GM21786 (cell line): ENCODE measurements at regions not wholly inside any gene's neighbourhood (a gene's known extent, or its start where the extent isn't known, plus 50 kb on each side); places are given as distances from the start of the nearest gene placed in this dataset.
A peak's percentile ranks its signal among the peaks of the same experiment; 100 is the strongest.
"Not testable (repeated sequence)": the region's sequence is repeated elsewhere in the genome, so short reads cannot be mapped to it uniquely, and the experiment has no call there.

Experiments used
- ATAC-seq: cut with Tn5 transposase; IDR thresholded peaks from one replicate; pipeline ENCODE4 v1.9.1; 2021; ENCODE audit not compliant: unreplicated experiment

DNA sequence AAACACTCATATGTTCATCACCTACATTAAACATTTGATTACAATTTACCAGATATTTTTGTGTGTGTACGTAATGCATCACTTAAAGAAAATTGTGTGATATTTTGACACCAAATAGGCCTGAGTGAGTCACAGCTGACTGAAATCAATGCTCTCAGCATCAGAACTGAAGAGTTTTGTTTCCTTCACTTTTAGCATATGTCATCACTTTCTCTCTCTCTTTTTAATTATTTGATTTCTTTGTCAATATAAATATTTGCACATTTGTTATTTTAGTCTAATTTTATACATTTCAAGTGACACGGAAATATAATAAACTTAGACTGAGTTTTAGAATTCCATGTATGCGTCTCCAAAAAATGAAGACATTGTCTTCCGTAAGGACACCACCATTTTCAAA lies 545.3 kb downstream of the PTPRC start:
- no peak for ATAC-seq

GRCh38 chr1:199194862-199195261 lies 556.0 kb downstream of the PTPRC start:
- no peak for ATAC-seq

DNA sequence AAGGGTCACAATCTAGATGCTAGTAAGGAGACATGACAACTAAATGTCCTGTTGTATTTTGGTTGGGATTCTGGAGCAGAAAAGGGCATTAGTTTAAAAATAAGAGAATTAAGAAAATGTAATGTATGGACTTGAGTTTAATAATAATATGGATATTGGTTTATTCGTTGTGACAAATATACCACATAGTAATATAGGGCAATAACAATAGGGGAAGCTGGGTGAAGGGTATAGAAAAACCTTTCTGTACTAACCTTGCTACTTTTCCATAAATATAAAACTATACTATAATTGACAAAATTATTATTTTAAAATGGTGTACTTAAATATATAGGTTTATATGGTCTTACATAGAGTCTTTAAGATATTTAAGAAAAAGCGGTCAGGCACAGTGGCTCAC lies 558.9 kb downstream of the PTPRC start:
- ATAC-seq: no peak

- ATAC-seq: no peak
These were observed 563.5 kb downstream of the PTPRC start for GRCh38 chr1:199202331-199202730.

GRCh38 chr1:199204231-199204630 lies 565.4 kb downstream of the PTPRC start:
- no peak for ATAC-seq

DNA sequence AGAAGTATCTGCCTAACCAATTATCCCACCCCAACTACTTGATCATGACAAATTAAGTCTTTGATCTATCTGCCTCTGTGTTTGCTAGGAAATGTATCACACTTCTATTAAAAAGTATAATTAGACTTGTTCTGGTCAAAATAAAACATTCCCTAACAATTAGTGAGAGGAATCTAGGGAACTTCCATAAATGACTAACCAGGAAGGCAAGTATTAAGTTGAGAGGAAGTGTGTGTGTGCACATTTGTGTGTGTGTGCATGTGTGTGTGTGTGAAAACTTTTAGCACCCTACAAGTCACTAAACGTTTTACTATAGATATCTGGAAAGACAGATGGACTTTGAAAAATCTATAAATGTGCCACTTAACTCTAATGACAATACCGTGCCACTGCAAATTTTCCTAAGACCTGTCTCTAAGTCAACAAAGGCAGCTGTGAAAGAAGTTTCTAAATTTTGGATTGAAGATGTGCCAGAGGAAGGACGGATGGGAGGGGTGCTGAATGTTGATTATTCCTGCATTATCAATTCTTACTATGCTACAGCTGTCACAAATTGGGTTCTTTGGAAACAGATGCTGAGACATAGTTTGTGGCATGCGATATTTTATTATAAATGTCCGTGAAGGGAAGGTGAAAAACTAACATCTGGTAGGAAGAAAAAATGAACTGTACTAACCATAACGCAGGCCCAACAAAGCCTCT lies 567.1 kb downstream of the PTPRC start:
- ATAC-seq: no peak

- ATAC-seq: no peak
These were observed 570.0 kb downstream of the PTPRC start for GRCh38 chr1:199208847-199209246.

DNA sequence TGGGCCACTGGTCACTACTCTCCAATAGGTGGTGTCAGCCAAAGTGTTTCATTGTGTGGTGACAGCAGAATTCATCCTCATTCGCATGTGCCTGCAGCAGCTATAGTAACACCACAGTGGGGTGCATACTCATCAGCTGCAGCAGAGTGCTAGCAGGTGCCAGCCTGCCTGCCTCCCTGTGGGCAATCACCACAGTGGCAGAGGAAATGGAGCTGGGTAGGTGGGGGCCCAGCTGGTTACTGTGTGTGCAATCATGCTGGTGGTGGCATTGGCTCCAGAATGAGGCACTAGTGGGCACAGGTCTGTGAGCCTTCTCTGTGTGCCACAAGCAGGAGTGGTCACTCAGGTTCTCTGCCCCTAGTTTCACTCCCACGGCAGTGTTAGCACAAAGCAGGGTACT lies 579.2 kb downstream of the PTPRC start:
- no peak for ATAC-seq

DNA sequence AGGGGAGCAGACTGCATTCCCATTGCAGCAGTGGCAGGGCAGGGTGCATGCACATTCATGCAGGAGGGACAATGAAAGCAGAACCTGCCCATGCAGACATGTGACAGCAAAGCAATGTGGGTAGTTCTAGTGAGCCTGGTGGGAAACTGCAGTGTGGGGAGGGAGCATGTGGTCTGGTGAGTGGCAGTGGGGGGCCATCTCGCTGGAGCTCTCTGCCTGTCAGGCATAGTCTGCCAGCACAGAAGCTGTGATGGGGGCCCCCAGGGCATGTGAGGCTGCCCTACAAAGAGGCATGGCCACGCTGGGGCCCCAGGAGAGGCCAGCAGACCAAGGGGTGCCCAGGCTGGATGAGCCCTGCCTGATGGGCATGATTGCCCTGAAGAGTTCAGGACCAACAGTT lies 579.7 kb downstream of the PTPRC start:
- no peak for ATAC-seq

DNA sequence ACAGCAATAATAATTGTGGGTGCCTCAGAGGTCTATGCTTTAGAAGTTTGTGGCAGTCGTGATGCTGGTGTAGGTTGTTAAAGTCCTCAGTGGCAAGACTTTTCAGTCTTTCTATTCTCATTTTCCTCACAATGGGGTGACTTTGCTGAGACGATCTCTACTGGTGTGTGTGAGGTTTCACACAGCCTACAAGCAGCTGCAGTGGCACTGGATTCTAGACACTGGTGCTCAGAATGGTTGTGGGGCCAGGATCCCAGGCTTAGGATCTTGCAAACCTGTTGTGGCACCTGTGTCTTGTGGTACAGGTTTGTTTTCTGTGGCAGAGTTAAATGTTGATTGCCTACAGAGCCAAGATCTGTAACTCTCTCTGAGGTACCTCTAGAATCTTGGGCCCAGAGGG lies 581.2 kb downstream of the PTPRC start:
- ATAC-seq: no peak

DNA sequence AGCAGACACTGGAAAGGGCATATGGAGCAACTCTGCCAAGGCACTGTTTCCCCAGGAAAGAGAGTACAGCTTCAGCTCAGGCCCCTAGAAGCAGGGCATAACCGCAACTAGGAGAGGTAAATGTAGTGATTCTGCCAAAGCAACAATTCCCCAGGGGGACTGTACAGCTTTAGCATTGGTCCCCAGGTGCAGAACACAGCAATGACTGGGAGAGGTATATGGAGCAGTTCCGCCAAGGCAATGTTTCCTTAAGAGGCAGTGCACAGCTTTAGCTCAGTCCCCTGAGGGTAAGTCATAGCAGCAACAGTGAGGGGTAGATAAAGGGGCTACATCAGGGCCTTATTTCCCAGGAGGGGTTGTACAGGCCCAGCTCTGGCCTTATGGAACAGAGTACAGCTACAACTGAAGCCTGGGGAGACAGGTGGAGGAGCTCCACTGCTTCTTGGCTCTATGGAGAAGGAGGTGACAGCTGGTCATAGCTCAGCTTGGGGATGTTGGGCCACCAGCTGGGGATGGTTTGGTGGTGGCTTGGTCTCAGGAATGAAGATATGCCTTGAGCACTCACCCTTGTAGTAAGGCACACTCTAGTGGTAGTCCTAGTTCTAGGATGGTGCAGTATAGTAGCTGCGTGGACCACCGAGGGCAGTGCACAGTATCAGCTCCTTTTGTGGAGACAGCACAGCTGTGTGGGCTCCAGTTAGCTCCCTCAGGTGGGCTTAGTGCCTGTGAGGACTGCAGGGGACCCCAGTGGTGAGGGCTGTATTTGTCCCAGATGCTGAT lies 582.7 kb downstream of the PTPRC start:
- no peak for ATAC-seq

DNA sequence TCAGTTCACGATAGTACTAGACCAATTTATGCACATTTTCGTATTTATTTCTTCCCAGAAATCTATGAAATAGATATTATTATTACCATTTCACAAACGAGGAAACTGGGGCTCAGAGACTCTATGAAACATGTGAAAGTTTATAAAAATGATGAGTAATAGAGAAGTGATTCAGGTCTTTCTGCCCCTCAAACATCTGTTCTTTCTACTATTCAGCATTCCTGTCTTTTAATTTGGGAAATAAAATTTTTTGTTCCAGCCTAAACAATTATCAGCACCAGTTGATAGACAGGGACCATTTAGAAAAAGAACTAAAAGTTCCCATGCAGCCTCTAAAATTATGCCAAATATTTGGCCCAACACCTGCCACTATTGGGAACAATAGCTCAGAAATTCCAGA lies 585.1 kb downstream of the PTPRC start:
- no peak for ATAC-seq

GRCh38 chr1:199226163-199226562 lies 587.3 kb downstream of the PTPRC start:
- ATAC-seq: peak; percentile 67

GRCh38 chr1:199242147-199242546 lies 603.3 kb downstream of the PTPRC start:
- no peak for ATAC-seq

GRCh38 chr1:199242601-199243000 lies 603.8 kb downstream of the PTPRC start:
- no peak for ATAC-seq

GRCh38 chr1:199243423-199244061 lies 604.7 kb downstream of the PTPRC start:
- ATAC-seq: peak; percentile 99

DNA sequence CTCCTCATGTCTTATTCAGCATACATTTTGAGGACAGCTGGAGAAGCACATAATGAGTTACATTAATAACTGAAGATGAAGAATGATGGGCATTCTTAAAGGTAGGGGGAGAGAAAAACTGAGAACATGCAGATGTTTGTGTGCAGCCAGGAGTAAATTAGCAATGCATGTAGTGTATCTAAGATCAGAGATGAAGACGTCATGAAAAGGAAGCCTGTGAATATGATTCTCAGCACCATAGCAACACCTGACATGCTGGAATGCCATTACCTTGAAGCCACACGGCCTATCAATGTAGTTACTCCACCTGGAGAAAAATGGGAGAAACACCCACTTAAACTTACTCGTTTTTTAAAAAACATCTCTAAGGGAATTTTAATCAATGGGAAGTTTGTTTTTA lies 607.1 kb downstream of the PTPRC start:
- ATAC-seq: no peak

GRCh38 chr1:199246716-199247115 lies 607.9 kb downstream of the PTPRC start:
- ATAC-seq: no peak

- no peak for ATAC-seq
These were observed 609.1 kb downstream of the PTPRC start for GRCh38 chr1:199247891-199248290.

DNA sequence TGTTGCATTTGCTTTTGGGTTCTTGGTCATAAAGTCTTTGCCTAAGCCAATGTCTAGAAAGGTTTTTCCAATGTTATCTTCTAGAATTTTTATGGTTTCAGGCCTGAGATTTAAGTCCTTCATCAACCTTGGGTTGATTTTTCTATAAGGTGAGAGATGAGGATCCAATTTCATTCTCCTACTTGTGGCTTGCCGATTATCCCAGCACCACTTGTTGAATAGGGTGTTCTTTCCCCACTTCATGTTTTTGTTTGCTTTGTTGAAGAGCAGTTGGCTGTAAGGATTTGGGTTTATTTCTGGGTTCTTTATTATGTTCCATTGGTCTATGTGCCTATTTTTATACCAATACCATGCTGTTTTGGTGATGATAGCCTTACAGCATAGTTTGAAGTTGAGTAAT lies 615.2 kb downstream of the PTPRC start:
- ATAC-seq: not testable (repeated sequence)

DNA sequence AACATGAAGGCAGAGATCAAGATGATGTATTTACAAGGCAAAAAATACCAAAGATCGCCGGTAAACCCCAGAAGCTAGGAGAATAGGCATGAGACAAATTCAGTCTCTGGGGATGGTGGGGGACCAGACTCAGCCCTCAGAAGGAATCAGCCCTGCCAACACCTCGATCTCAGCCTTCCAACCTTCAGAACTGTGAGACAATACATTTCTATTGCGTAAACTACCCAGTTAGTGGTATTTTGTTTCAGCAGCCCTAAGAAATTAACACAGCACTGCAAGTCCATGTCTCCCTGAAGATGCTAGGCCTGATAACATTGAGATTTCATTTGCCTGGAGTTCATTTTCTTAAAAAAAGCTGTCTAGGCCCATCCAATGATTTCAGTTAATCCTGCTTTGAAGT lies 622.5 kb downstream of the PTPRC start:
- ATAC-seq: no peak

DNA sequence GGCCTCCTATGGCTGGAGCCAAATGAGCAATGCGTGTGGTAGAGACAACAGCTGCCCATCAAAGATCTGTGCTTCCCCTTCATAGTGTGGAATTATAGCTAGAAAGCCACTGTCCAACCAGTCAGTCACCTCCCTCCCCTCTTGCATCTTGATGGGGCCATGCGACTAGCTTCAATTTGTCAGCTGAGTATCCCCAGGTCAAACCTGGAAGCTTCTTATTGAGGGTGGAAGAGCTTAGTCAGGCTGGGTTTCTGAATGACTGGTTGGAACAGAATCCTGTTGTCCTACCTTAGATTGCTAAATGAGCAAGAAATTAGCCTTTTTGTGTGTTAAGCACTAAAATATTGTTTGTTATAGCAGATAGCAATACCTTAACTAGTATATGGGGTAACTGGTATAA lies 625.4 kb downstream of the PTPRC start:
- no peak for ATAC-seq
